Epithelial cell of prostate (primary cell): ENCODE measurements at regions not wholly inside any gene's neighbourhood (a gene's known extent, or its start where the extent isn't known, plus 50 kb on each side); places are given as distances from the start of the nearest gene placed in this dataset.
A peak's percentile ranks its signal among the peaks of the same experiment; 100 is the strongest.
"Not testable (repeated sequence)": the region's sequence is repeated elsewhere in the genome, so short reads cannot be mapped to it uniquely, and the experiment has no call there.

Source experiments
- DNase-seq: peaks from one replicate; pipeline ENCODE4 v3.0.0-alpha.2; 2011; ENCODE audit warnings: low read depth, low spot score
- H3K27ac ChIP-seq: fragments of 450-650 bp; 2 replicates; pipeline ENCODE4 v1.5.1; 2017; ENCODE audit warnings: mild to moderate bottlenecking

- no peak overlapping the region for H3K27ac ChIP-seq
- no peak for DNase-seq
Observed at GRCh38 chr2:56757884-56758545, 574.2 kb downstream of the CCDC85A start.

- no peak overlapping the region for H3K27ac ChIP-seq
- no peak for DNase-seq
Observed at GRCh38 chr2:56763683-56764082, 579.9 kb downstream of the CCDC85A start.

- H3K27ac ChIP-seq: no peak overlapping the region
- DNase-seq: no peak
Observed at GRCh38 chr2:56768973-56769372, 585.2 kb downstream of the CCDC85A start.

GRCh38 chr2:56770490-56770889, 586.7 kb downstream of the CCDC85A start:
- no peak for DNase-seq
- no peak overlapping the region for H3K27ac ChIP-seq

- DNase-seq: no peak
- H3K27ac ChIP-seq: no peak overlapping the region
Observed at GRCh38 chr2:56784046-56784445, 600.3 kb downstream of the CCDC85A start.

- no peak for DNase-seq
- no peak overlapping the region for H3K27ac ChIP-seq
Observed at GRCh38 chr2:56801214-56801613, 617.4 kb downstream of the CCDC85A start.

- DNase-seq: no peak
- H3K27ac ChIP-seq: no peak overlapping the region
Observed at GRCh38 chr2:56801770-56802169, 618.0 kb downstream of the CCDC85A start.

GRCh38 chr2:56803596-56803995, 619.8 kb downstream of the CCDC85A start:
- no peak for DNase-seq
- no peak overlapping the region for H3K27ac ChIP-seq

GRCh38 chr2:56806924-56807323, 623.1 kb downstream of the CCDC85A start:
- peak; percentile 8 for DNase-seq
- H3K27ac ChIP-seq: no peak overlapping the region

- no peak overlapping the region for H3K27ac ChIP-seq
- no peak for DNase-seq
Observed at GRCh38 chr2:56807861-56808260, 624.1 kb downstream of the CCDC85A start.

GRCh38 chr2:56811401-56811800, 627.6 kb downstream of the CCDC85A start:
- DNase-seq: no peak
- H3K27ac ChIP-seq: no peak overlapping the region

- no peak for DNase-seq
Observed at GRCh38 chr2:56812432-56812831, 628.6 kb downstream of the CCDC85A start.

GRCh38 chr2:56813490-56813889, 629.7 kb downstream of the CCDC85A start:
- no peak for DNase-seq
- H3K27ac ChIP-seq: no peak overlapping the region

More at GRCh38 chr2:56812432-56812831, 628.6 kb downstream of the CCDC85A start:
- no peak overlapping the region for H3K27ac ChIP-seq

- H3K27ac ChIP-seq: no peak overlapping the region
- DNase-seq: no peak
Observed at GRCh38 chr2:56816666-56817065, 632.9 kb downstream of the CCDC85A start.

- DNase-seq: no peak
- no peak overlapping the region for H3K27ac ChIP-seq
Observed at GRCh38 chr2:56831780-56832179, 648.0 kb downstream of the CCDC85A start.

GRCh38 chr2:56834686-56835085, 650.9 kb downstream of the CCDC85A start:
- no peak for DNase-seq
- H3K27ac ChIP-seq: no peak overlapping the region

- DNase-seq, H3K27ac ChIP-seq: not testable (repeated sequence)
Observed at GRCh38 chr2:56840009-56840408, 656.2 kb downstream of the CCDC85A start.

GRCh38 chr2:56860991-56861390, 677.2 kb downstream of the CCDC85A start:
- no peak for DNase-seq
- H3K27ac ChIP-seq: no peak overlapping the region

GRCh38 chr2:56871644-56872043, 687.9 kb downstream of the CCDC85A start:
- no peak for DNase-seq
- H3K27ac ChIP-seq: no peak overlapping the region

GRCh38 chr2:56874717-56875116, 690.9 kb downstream of the CCDC85A start:
- no peak for DNase-seq
- H3K27ac ChIP-seq: no peak overlapping the region

GRCh38 chr2:56889738-56890137, 705.9 kb downstream of the CCDC85A start:
- H3K27ac ChIP-seq: no peak overlapping the region
- no peak for DNase-seq

- no peak overlapping the region for H3K27ac ChIP-seq
- DNase-seq: no peak
Observed at GRCh38 chr2:56892382-56892781, 708.6 kb downstream of the CCDC85A start.
